Lung (tissue), 11 donors: ENCODE measurements at regions not wholly inside any gene's neighbourhood (a gene's known extent, or its start where the extent isn't known, plus 50 kb on each side); places are given as distances from the start of the nearest gene placed in this dataset.

Experiments
- ATAC-seq: fragments of 200-7000 bp; cut with Tn5 transposase; one replicate; pipeline ENCODE4 v1.9.1; 2020; ENCODE audit warnings: moderate number of reproducible peaks; ENCODE audit not compliant: insufficient read depth, low FRiP score
- DNase-seq, 3 donors: peaks; one replicate each; pipeline ENCODE4 v3.0.0-alpha.2; 2013 to 2017
- H3K27ac ChIP-seq, 2 donors: one replicate each; pipeline ENCODE4 v1.5.1; 2013; ENCODE audit warnings: mild to moderate bottlenecking in 2 of 2, moderate library complexity in 2 of 2, control low read depth in 1 of 2, inconsistent platforms in 1 of 2, low read depth in 1 of 2, low read length in 1 of 2
- H3K27me3 ChIP-seq, 3 donors: one replicate each; pipeline ENCODE4 v1.5.1; 2013; ENCODE audit warnings: low read length in 2 of 3; ENCODE audit not compliant: control insufficient read depth in 3 of 3, insufficient read depth in 3 of 3
- H3K36me3 ChIP-seq, 4 donors: one replicate each; pipeline ENCODE4 v1.5.1; 2013; ENCODE audit warnings: low read length in 4 of 4, mild to moderate bottlenecking in 1 of 4, moderate library complexity in 1 of 4; ENCODE audit not compliant: control insufficient read depth in 4 of 4, insufficient read depth in 4 of 4
- H3K4me1 ChIP-seq, 5 donors: one replicate each; pipeline ENCODE4 v1.5.1; 2013; ENCODE audit warnings: low read length in 5 of 5, mild to moderate bottlenecking in 2 of 5, moderate library complexity in 1 of 5; ENCODE audit not compliant: control insufficient read depth in 5 of 5, insufficient read depth in 5 of 5
- H3K4me3 ChIP-seq: one replicate; pipeline ENCODE4 v1.5.1; 2013; ENCODE audit warnings: mild to moderate bottlenecking, control low read depth, moderate library complexity
- H3K9ac ChIP-seq, 2 donors: one replicate each; pipeline ENCODE4 v1.5.1; 2013; ENCODE audit warnings: low read length in 2 of 2, control low read depth in 1 of 2; ENCODE audit not compliant: insufficient read depth in 1 of 2
- H3K9me3 ChIP-seq, 4 donors: one replicate each; pipeline ENCODE4 v1.5.1; 2013; ENCODE audit warnings: low read length in 3 of 4, mild to moderate bottlenecking in 1 of 4, moderate library complexity in 1 of 4; ENCODE audit not compliant: control insufficient read depth in 4 of 4, insufficient read depth in 3 of 4
- WGBS, 2 donors: extraction: QIAGEN DNeasy Blood & Tissue Kit; methylation state at CpG; one replicate each; pipeline ENCODE4 v1.1.7; 2013; 5-methylcytosine and 5-hydroxymethylcytosine counted together
- TF ChIP-seq, protein P1 (sequence below): IDR thresholded peaks from 2 replicates; pipeline ENCODE4 v1.5.1; 2012; ENCODE audit warnings: mild to moderate bottlenecking; ENCODE audit errors: control extremely low read depth, extremely low read depth
- donor health status: control.
- donor health status: control.
- donor health status: Bipolar disorder and iron deficiency.
- donor health status: healthy.
- donor health status: DM: yes; HTN: yes; CAD: no.

DNA sequence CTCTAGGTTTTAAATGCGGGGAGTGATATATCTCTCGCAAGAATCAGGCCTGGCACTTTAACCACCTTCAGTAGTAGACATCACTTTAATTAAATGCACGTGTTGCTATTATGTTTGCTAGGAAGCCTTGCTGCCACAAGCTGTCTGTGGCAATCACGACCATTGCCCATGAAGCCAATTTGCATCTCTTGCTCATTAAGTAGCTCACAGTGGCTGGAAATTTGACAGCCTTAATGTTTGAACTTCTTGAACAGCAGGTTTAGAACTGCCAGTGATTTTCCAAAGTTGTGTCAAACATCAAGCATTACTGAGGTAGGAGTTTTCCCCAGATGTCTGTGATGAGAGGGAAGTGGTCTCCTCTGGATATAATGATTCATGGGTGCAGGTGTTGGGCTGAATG lies 642.3 kb upstream of the CPEB2 start:
- WGBS, 2 donors: 89% methylated on average over 4 of the region's 4 CpGs
- Histone ChIP-seq H3K9me3 (no peaks in the 10 kb centered on the region), H3K27me3 (no peaks in the 10 kb centered on the region), H3K36me3 (no peaks in the 10 kb centered on the region), H3K9ac (no peak overlapping the region), H3K27ac (no peak overlapping the region), H3K4me1 (no peaks in the 10 kb centered on the region), H3K4me3 (no peak overlapping the region)
- TF ChIP-seq, protein P1, sequence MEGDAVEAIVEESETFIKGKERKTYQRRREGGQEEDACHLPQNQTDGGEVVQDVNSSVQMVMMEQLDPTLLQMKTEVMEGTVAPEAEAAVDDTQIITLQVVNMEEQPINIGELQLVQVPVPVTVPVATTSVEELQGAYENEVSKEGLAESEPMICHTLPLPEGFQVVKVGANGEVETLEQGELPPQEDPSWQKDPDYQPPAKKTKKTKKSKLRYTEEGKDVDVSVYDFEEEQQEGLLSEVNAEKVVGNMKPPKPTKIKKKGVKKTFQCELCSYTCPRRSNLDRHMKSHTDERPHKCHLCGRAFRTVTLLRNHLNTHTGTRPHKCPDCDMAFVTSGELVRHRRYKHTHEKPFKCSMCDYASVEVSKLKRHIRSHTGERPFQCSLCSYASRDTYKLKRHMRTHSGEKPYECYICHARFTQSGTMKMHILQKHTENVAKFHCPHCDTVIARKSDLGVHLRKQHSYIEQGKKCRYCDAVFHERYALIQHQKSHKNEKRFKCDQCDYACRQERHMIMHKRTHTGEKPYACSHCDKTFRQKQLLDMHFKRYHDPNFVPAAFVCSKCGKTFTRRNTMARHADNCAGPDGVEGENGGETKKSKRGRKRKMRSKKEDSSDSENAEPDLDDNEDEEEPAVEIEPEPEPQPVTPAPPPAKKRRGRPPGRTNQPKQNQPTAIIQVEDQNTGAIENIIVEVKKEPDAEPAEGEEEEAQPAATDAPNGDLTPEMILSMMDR: no peak
- DNase-seq (no peak), ATAC-seq (no peak)

DNA sequence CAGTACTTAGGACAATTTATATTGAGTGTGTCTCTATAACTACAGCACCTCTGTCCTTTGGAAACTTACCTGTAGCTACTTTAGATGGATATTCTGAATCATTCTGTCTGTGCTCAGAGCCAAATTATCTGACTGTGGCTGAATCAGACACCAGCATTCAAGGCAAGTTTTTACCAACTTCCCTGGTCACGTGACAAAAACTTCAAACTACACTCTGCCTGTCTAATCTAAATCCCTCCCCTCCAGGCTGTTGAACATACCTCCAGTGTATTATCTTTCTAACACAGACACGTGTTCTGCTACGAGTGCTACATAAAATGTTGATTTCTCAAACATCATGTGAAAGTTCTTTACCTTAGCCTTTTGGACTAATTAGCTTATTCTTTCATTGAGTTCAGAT lies 641.2 kb upstream of the CPEB2 start:
- Histone ChIP-seq H3K9ac (no peak overlapping the region), H3K27ac (no peak overlapping the region), H3K36me3 (no peaks in the 10 kb centered on the region), H3K9me3 (no peaks in the 10 kb centered on the region), H3K4me1 (no peaks in the 10 kb centered on the region), H3K27me3 (no peaks in the 10 kb centered on the region), H3K4me3 (no peak overlapping the region)
- DNase-seq (peak in 1 of 3 donors; percentile 8), ATAC-seq (no peak)
- TF ChIP-seq, protein P1: no peak
- WGBS, 2 donors: 52 to 68% methylated on average over 3 of the region's 3 CpGs

DNA sequence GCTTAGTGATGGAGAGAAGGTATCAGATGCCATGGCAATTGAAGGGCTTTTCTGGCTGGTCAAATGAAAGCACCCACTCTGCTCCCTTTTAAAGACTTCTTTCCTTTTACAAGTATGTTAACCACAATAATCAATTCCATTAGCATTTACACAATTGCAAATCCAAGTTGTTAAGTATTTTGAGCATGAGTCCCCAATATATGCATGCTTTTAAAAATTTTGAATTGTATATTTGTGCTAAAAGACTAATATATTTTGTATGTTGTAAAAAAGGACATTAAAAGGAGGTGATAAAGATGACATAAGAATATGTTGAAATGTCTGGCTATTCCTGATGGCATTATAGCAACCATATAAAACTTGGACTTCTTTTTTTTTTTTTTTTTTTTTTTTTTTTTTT lies 639.9 kb upstream of the CPEB2 start:
- no peaks in the 10 kb centered on the region for H3K27me3 ChIP-seq
- no peak for DNase-seq
- TF ChIP-seq, protein P1: no peak
- no peak for ATAC-seq
- H3K4me1 ChIP-seq: no peaks in the 10 kb centered on the region
- H3K27ac ChIP-seq: no peak overlapping the region
- no peaks in the 10 kb centered on the region for H3K36me3 ChIP-seq
- no peak overlapping the region for H3K4me3 ChIP-seq
- no peak overlapping the region for H3K9ac ChIP-seq
- no peaks in the 10 kb centered on the region for H3K9me3 ChIP-seq

DNA sequence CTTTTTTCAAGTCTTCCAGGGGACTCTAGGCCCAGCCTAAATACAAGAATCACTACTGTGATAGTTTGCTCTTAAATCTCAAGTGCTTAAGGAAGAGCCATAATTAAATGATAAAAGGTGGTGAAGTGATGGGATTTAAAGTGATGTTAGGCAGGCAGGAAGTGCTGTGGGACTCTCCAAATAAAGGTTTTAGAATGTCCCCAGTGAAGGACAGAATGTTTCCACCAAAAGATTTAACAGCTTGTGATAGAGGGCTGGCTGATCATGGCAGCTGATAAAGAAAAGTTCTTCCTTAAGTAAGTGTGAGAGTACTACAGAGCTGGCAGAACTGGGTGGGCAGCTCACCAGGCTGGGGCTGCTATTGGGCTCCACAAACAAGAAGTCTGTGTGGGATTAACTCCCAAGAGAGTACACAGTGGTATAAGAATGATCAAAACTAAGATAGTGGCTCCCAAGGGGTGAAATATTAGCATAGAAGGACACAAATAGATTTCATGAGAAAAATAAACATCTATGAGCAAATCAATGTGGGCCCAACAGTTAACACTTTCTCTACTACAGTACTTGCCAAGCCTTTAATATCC lies 637.2 kb upstream of the CPEB2 start:
- Histone ChIP-seq H3K9ac (no peak overlapping the region), H3K4me1 (peaks cover 0 to 4% (median 0%) of the 10 kb centered on the region in 5 donors), H3K9me3 (no peaks in the 10 kb centered on the region), H3K4me3 (no peak overlapping the region), H3K27ac (no peak overlapping the region), H3K36me3 (no peaks in the 10 kb centered on the region), H3K27me3 (no peaks in the 10 kb centered on the region)
- DNase-seq (peak in 1 of 3 donors; percentile 7), ATAC-seq (no peak)
- TF ChIP-seq, protein P1: no peak
